ENCODE measurements at regions not wholly inside any gene's neighbourhood (a gene's known extent, or its start where the extent isn't known, plus 50 kb on each side); places are given as distances from the start of the nearest gene placed in this dataset.

DNA sequence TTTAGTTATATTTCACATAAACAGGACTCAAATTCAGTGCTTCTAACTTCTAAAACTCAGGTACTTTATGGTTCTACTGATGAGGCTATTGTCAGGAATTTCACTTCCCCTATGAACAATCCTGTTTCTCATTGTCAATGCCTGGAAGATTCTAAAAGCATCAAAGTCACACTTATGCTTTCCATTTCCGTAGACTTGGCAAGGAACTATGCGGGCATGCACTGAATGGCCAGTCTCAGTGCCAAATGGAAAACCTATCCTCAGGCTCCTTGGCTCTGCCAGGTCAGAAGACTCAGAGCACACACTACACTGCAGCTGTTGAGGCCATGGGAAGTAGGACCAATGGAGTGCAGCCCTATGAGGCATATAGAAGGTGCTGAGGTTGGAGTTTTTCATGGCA lies 97.0 kb upstream of the PTPN13 start:
- in situ Hi-C loops (cut with HindIII; ENCODE audit: low pct_ligation_motif_present, low sequenced_read_pairs), result no loop called here
- Histone ChIP-seq H3K27me3 (replicated peaks) (no peaks in the 10 kb centered on the region), H3K4me3 (ENCODE audit: low read depth, low read length) (no peak overlapping the region), H3K27ac (no peak overlapping the region), H3K36me3 (replicated peaks) (no peaks in the 10 kb centered on the region)
- TF ChIP-seq, protein P1, sequence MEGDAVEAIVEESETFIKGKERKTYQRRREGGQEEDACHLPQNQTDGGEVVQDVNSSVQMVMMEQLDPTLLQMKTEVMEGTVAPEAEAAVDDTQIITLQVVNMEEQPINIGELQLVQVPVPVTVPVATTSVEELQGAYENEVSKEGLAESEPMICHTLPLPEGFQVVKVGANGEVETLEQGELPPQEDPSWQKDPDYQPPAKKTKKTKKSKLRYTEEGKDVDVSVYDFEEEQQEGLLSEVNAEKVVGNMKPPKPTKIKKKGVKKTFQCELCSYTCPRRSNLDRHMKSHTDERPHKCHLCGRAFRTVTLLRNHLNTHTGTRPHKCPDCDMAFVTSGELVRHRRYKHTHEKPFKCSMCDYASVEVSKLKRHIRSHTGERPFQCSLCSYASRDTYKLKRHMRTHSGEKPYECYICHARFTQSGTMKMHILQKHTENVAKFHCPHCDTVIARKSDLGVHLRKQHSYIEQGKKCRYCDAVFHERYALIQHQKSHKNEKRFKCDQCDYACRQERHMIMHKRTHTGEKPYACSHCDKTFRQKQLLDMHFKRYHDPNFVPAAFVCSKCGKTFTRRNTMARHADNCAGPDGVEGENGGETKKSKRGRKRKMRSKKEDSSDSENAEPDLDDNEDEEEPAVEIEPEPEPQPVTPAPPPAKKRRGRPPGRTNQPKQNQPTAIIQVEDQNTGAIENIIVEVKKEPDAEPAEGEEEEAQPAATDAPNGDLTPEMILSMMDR (IDR thresholded peaks at IDR 0.05; ENCODE audit: low read depth, low read length, missing control alignments), result no peak
- DNase-seq, result no peak

- Histone ChIP-seq H3K36me3 (replicated peaks) (no peaks in the 10 kb centered on the region), H3K27ac (no peak overlapping the region), H3K4me3 (ENCODE audit: low read depth, low read length) (no peak overlapping the region), H3K27me3 (replicated peaks) (no peaks in the 10 kb centered on the region)
- in situ Hi-C loops (cut with HindIII; ENCODE audit: low pct_ligation_motif_present, low sequenced_read_pairs), result no loop called here
- TF ChIP-seq, protein P1 (IDR thresholded peaks at IDR 0.05; ENCODE audit: low read depth, low read length, missing control alignments), result peak; percentile 80
- DNase-seq, result peak; percentile 53
Observed at GRCh38 chr4:86497980-86498862, 95.9 kb upstream of the PTPN13 start.

- Histone ChIP-seq H3K27me3 (replicated peaks) (no peaks in the 10 kb centered on the region), H3K4me3 (ENCODE audit: low read depth, low read length) (no peak overlapping the region), H3K27ac (no peak overlapping the region), H3K36me3 (replicated peaks) (no peaks in the 10 kb centered on the region)
- TF ChIP-seq, protein P1 (IDR thresholded peaks at IDR 0.05; ENCODE audit: low read depth, low read length, missing control alignments), result no peak
- DNase-seq, result no peak
- in situ Hi-C loops (cut with HindIII; ENCODE audit: low pct_ligation_motif_present, low sequenced_read_pairs), result no loop called here
Observed at GRCh38 chr4:86498863-86499166, 95.3 kb upstream of the PTPN13 start.

GRCh38 chr4:86500527-86500926 lies 93.6 kb upstream of the PTPN13 start:
- in situ Hi-C loops (cut with HindIII; ENCODE audit: low pct_ligation_motif_present, low sequenced_read_pairs), result no loop called here

DNA sequence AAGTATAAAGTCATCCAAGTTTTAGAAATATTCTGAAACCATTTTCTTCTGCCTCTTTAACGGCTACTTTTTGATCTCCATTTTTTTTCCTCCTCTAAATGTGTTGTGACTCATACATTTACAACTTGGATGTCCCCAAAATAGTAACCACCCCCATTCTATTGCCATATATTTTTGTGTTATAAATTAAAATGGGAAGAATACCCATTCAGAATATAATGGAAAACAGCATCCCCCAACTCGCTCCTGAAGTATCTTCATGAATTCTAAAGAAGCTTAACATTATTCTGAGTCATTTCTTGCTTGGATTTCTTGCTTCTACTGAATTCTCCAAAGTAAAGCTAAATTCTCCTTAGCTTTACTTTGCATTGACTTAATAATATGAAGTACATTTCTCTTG lies 92.0 kb upstream of the PTPN13 start:
- no peak overlapping the region for H3K4me3 ChIP-seq (ENCODE audit: low read depth, low read length)
- TF ChIP-seq, protein P1 (IDR thresholded peaks at IDR 0.05; ENCODE audit: low read depth, low read length, missing control alignments), result no peak
- H3K27me3 ChIP-seq (replicated peaks), result no peaks in the 10 kb centered on the region
- in situ Hi-C loops (cut with HindIII; ENCODE audit: low pct_ligation_motif_present, low sequenced_read_pairs), result no loop called here
- DNase-seq, result no peak
- no peaks in the 10 kb centered on the region for H3K36me3 ChIP-seq (replicated peaks)
- no peak overlapping the region for H3K27ac ChIP-seq

More at GRCh38 chr4:86500527-86500926, 93.6 kb upstream of the PTPN13 start:
- H3K27me3 ChIP-seq (replicated peaks), result no peaks in the 10 kb centered on the region
- no peak for DNase-seq
- H3K4me3 ChIP-seq (ENCODE audit: low read depth, low read length), result no peak overlapping the region
- no peaks in the 10 kb centered on the region for H3K36me3 ChIP-seq (replicated peaks)
- no peak overlapping the region for H3K27ac ChIP-seq
- TF ChIP-seq, protein P1 (IDR thresholded peaks at IDR 0.05; ENCODE audit: low read depth, low read length, missing control alignments), result no peak

- Histone ChIP-seq H3K36me3 (replicated peaks) (no peaks in the 10 kb centered on the region), H3K27ac (no peak overlapping the region), H3K27me3 (replicated peaks) (no peaks in the 10 kb centered on the region), H3K4me3 (ENCODE audit: low read depth, low read length) (no peak overlapping the region)
- no peak for DNase-seq
- TF ChIP-seq, protein P1 (IDR thresholded peaks at IDR 0.05; ENCODE audit: low read depth, low read length, missing control alignments), result no peak
- in situ Hi-C loops (cut with HindIII; ENCODE audit: low pct_ligation_motif_present, low sequenced_read_pairs), result no loop called here
Observed at GRCh38 chr4:86506591-86506990, 87.5 kb upstream of the PTPN13 start.
